ENCODE measurements at regions not wholly inside any gene's neighbourhood (a gene's known extent, or its start where the extent isn't known, plus 50 kb on each side); places are given as distances from the start of the nearest gene placed in this dataset.
"Not testable (repeated sequence)": the region's sequence is repeated elsewhere in the genome, so short reads cannot be mapped to it uniquely, and the experiment has no call there.

- no peak overlapping the region for H3K27ac ChIP-seq
- TF ChIP-seq CTCF (conservative IDR thresholded peaks at IDR 0.05): no peak
Observed at GRCh38 chr3:56940976-56941375, 119.5 kb upstream of the SPATA12 start.

DNA sequence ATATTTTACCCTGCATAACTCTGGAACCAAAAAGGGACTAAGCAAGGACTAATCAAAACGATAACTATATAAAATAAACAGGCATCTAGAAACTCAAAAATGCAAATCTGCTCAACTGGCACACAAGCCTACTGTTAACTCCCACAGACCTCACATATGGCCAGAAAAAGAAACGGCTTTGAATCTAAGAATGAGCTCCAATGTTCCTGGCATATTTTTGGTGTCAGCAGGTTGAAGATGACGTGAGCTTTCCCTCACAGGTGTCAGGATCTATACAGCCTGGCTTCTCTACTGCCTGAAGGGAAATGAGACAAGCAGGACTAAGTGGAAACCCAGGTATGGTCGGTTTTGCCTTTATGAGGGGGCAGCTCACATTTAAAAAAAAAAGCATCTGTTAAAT, 120.1 kb upstream of the SPATA12 start:
- no peak for TF ChIP-seq CTCF (conservative IDR thresholded peaks at IDR 0.05)
- H3K27ac ChIP-seq: no peak overlapping the region

DNA sequence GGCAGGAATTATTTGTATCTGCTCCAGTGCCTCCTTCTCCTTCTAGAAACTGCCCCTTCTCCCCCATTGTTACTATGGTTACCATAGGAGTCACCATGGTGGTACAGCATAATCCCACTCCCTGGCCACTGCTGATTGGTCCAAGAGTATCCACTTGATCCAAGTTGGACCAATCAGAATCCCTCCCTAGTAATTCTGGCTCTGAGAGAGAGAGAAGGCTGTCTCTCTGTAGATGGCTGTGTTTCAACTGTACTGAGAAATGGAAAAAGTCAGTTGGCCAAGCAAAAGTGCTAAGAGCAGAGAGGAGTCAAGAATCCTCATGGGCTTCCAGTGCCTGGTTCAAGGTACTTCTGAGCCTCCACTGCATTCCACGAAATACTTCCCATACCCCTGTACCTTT, 120.6 kb upstream of the SPATA12 start:
- no peak for TF ChIP-seq CTCF (conservative IDR thresholded peaks at IDR 0.05)
- H3K27ac ChIP-seq: 0 out of 2 replicates have a peak overlapping the region, but pooled peaks have one; percentile 6

DNA sequence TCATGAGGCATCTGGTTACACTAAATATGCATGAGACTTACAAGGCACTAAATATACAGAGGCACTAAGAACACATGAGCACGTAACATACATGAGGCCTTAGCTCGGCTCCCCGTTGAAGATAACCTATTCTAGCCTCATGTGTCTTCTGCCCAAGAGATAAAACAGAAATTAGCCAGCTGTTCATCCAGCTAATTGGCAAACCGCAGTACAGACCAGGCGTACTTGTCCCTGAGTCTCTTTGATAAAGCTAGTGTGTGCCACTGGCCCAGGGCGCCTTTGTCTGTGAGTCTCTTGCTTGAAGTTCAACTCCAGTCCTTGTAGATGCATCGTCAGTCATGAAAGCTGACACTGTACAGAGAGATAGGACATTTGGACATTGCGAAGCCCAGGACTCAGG, 121.9 kb upstream of the SPATA12 start:
- TF ChIP-seq CTCF (conservative IDR thresholded peaks at IDR 0.05): no peak
- no peak overlapping the region for H3K27ac ChIP-seq

GRCh38 chr3:56937580-56937979, 122.9 kb upstream of the SPATA12 start:
- no peak overlapping the region for H3K27ac ChIP-seq
- TF ChIP-seq CTCF (conservative IDR thresholded peaks at IDR 0.05): no peak

GRCh38 chr3:56935811-56936210, 124.7 kb upstream of the SPATA12 start:
- H3K27ac ChIP-seq: no peak overlapping the region
- no peak for TF ChIP-seq CTCF (conservative IDR thresholded peaks at IDR 0.05)

DNA sequence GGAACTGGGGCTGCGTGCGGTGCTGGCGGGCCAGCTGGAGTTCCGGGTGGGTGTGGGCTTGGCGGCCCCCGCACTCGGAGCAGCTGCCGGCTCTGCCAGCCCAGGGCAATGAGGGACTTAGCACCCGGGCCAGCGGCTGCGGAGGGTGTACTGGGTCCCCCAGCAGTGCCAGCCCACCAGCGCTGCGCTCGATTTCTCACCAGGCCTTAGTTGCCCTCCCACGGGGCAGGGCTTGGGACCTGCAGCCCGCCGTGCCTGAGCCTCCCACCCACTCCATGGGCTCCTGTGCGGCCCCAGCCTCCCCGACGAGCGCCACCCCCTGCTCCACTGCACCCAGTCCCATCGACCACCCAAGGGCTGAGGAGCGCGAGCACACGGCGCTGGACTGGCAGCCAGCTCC, 126.0 kb upstream of the SPATA12 start:
- H3K27ac ChIP-seq: not testable (repeated sequence)

- no peak overlapping the region for H3K27ac ChIP-seq
- TF ChIP-seq CTCF (conservative IDR thresholded peaks at IDR 0.05): no peak
Observed at GRCh38 chr3:56933803-56934202, 126.7 kb upstream of the SPATA12 start.

Data from VCaP (cell line).